Cardiac septum (tissue), 1 donor: ENCODE measurements at regions not wholly inside any gene's neighbourhood (a gene's known extent, or its start where the extent isn't known, plus 50 kb on each side); places are given as distances from the start of the nearest gene placed in this dataset.
"Not testable (repeated sequence)": the region's sequence is repeated elsewhere in the genome, so short reads cannot be mapped to it uniquely, and the experiment has no call there.

Experiments used
- DNase-seq: peaks from one replicate; pipeline ENCODE4 v3.0.0-alpha.2; 2020; ENCODE audit warnings: low spot score
- intact Hi-C: fragments of 100-400 bp; cut with DNase I; formaldehyde crosslinking; loops from one replicate; pipeline ENCODE4 v1.14.0; 2022
- donor health status: DM: no; HTN: no; CAD: no.

- intact Hi-C loops, result no loop called here
Observed at GRCh38 chr20:60092729-60093128, 134.5 kb downstream of the CDH26 start.

GRCh38 chr20:60095456-60095855, 137.2 kb downstream of the CDH26 start:
- DNase-seq, result no peak
- intact Hi-C loops, result no loop called here

More at GRCh38 chr20:60092729-60093128, 134.5 kb downstream of the CDH26 start:
- DNase-seq, result no peak

GRCh38 chr20:60096166-60096565, 137.9 kb downstream of the CDH26 start:
- intact Hi-C loops, result no loop called here

GRCh38 chr20:60097285-60097684, 139.1 kb downstream of the CDH26 start:
- DNase-seq, result no peak
- intact Hi-C loops, result no loop called here

More at GRCh38 chr20:60096166-60096565, 137.9 kb downstream of the CDH26 start:
- no peak for DNase-seq

GRCh38 chr20:60100780-60101179, 142.6 kb downstream of the CDH26 start:
- intact Hi-C loops, result no loop called here
- DNase-seq, result no peak

GRCh38 chr20:60101201-60101890, 143.1 kb downstream of the CDH26 start:
- DNase-seq, result no peak
- intact Hi-C loops, result no loop called here

GRCh38 chr20:60101891-60102281, 143.7 kb downstream of the CDH26 start:
- intact Hi-C loops, result no loop called here
- DNase-seq, result no peak

GRCh38 chr20:60102665-60103210, 144.5 kb downstream of the CDH26 start:
- no peak for DNase-seq
- intact Hi-C loops, result no loop called here

GRCh38 chr20:60104993-60105803, 147.0 kb downstream of the CDH26 start:
- DNase-seq, result no peak
- intact Hi-C loops, result no loop called here

GRCh38 chr20:60106186-60106585, 148.0 kb downstream of the CDH26 start:
- intact Hi-C loops, DNase-seq: not testable (repeated sequence)

GRCh38 chr20:60107621-60108390, 149.6 kb downstream of the CDH26 start:
- DNase-seq, result no peak
- intact Hi-C loops, result no loop called here

- no peak for DNase-seq
- intact Hi-C loops, result no loop called here
Observed at GRCh38 chr20:60108397-60108796, 150.2 kb downstream of the CDH26 start.

- intact Hi-C loops, result no loop called here
- DNase-seq, result peak; percentile 84
Observed at GRCh38 chr20:60113024-60113724, 155.0 kb downstream of the CDH26 start.

- intact Hi-C loops, result no loop called here
- DNase-seq, result no peak
Observed at GRCh38 chr20:60113771-60114170, 155.5 kb downstream of the CDH26 start.

GRCh38 chr20:60115451-60115850, 157.2 kb downstream of the CDH26 start:
- no peak for DNase-seq
- intact Hi-C loops, result no loop called here

GRCh38 chr20:60116128-60116909, 158.1 kb downstream of the CDH26 start:
- intact Hi-C loops, result no loop called here
- DNase-seq, result no peak

GRCh38 chr20:60117065-60117464, 158.8 kb downstream of the CDH26 start:
- intact Hi-C loops, result no loop called here
- DNase-seq, result no peak

- intact Hi-C loops, result no loop called here
- DNase-seq, result no peak
Observed at GRCh38 chr20:60121903-60122302, 163.7 kb downstream of the CDH26 start.

- intact Hi-C loops, result no loop called here
- DNase-seq, result no peak
Observed at GRCh38 chr20:60122671-60123070, 164.4 kb downstream of the CDH26 start.
